GM04504 (cell line): ENCODE measurements at regions not wholly inside any gene's neighbourhood (a gene's known extent, or its start where the extent isn't known, plus 50 kb on each side); places are given as distances from the start of the nearest gene placed in this dataset.

Experiments used
- DNase-seq: peaks from one replicate; pipeline ENCODE4 v3.0.0-alpha.2; 2012; ENCODE audit warnings: low read depth

- DNase-seq = no peak
Measured at GRCh38 chr2:53259395-53260009, 508.1 kb upstream of the CHAC2 start.

GRCh38 chr2:53257287-53257686 is 510.3 kb upstream of the CHAC2 start:
- DNase-seq = no peak

- no peak for DNase-seq
Measured at GRCh38 chr2:53253244-53253643, 514.4 kb upstream of the CHAC2 start.

GRCh38 chr2:53252115-53252514 is 515.5 kb upstream of the CHAC2 start:
- DNase-seq = no peak

GRCh38 chr2:53247956-53248735 is 519.5 kb upstream of the CHAC2 start:
- DNase-seq = no peak

- DNase-seq = no peak
Measured at GRCh38 chr2:53243430-53243829, 524.2 kb upstream of the CHAC2 start.

GRCh38 chr2:53242090-53242489 is 525.5 kb upstream of the CHAC2 start:
- DNase-seq = no peak

GRCh38 chr2:53235836-53236582 is 531.6 kb upstream of the CHAC2 start:
- DNase-seq = no peak

GRCh38 chr2:53234548-53234903 is 533.1 kb upstream of the CHAC2 start:
- DNase-seq = no peak

GRCh38 chr2:53233759-53234547 is 533.7 kb upstream of the CHAC2 start:
- no peak for DNase-seq

GRCh38 chr2:53231908-53232307 is 535.7 kb upstream of the CHAC2 start:
- no peak for DNase-seq

GRCh38 chr2:53230691-53231090 is 536.9 kb upstream of the CHAC2 start:
- DNase-seq = no peak

GRCh38 chr2:53227535-53227934 is 540.1 kb upstream of the CHAC2 start:
- no peak for DNase-seq

GRCh38 chr2:53220969-53221368 is 546.6 kb upstream of the CHAC2 start:
- DNase-seq = no peak

- DNase-seq = no peak
Measured at GRCh38 chr2:53217250-53217649, 550.4 kb upstream of the CHAC2 start.

- no peak for DNase-seq
Measured at GRCh38 chr2:53216805-53217204, 550.8 kb upstream of the CHAC2 start.

GRCh38 chr2:53212576-53212975 is 555.0 kb upstream of the CHAC2 start:
- no peak for DNase-seq

GRCh38 chr2:53211201-53211774 is 556.3 kb upstream of the CHAC2 start:
- DNase-seq = no peak

- no peak for DNase-seq
Measured at GRCh38 chr2:53210538-53210937, 557.1 kb upstream of the CHAC2 start.

- no peak for DNase-seq
Measured at GRCh38 chr2:53209679-53210458, 557.7 kb upstream of the CHAC2 start.

GRCh38 chr2:53208815-53209214 is 558.8 kb upstream of the CHAC2 start:
- DNase-seq = no peak
